H1 (cell line): ENCODE measurements at regions not wholly inside any gene's neighbourhood (a gene's known extent, or its start where the extent isn't known, plus 50 kb on each side); places are given as distances from the start of the nearest gene placed in this dataset.

Experiments
- CTCF ChIA-PET: fragments of 300-600 bp; sonication (Branson Sonifier 250); formaldehyde crosslinking; loops from one replicate; lab custom pipeline; 2021; ENCODE audit not compliant: partially characterized antibody; lab: Charles Lee
- POLR2A ChIA-PET: fragments of 300-600 bp; sonication (Branson Sonifier 250); formaldehyde crosslinking; loops from one replicate; lab custom pipeline; 2021; ENCODE audit warnings: inconsistent platforms; ENCODE audit not compliant: partially characterized antibody; lab: Charles Lee
- DNase-seq, 2 experiments: peaks; one replicate each; pipeline versions ENCODE4 v3.0.0 to v3.0.0-alpha.2; 2010 to 2022; ENCODE audit warnings: low spot score in 2 of 2, low read depth in 1 of 2, mixed read lengths in 1 of 2
- FAIRE-seq: peaks from 2 replicates; lab custom pipeline; 2011; peaks lifted over from hg19 to GRCh38; lab: Jason Lieb, UNC
- H2AFZ ChIP-seq: 2 replicates; pipeline ENCODE4 v1.8.1; 2012; ENCODE audit warnings: low read length, inconsistent platforms
- H2AK5ac ChIP-seq: 2 replicates; pipeline ENCODE4 v1.6.1; 2013; ENCODE audit warnings: low read depth, low read length
- H2BK120ac ChIP-seq: replicated peaks from 2 replicates; pipeline ENCODE3; 2013; ENCODE audit warnings: low read depth, low read length, inconsistent platforms
- H2BK12ac ChIP-seq: 2 replicates; pipeline ENCODE4 v1.6.1; 2013; ENCODE audit warnings: low read depth, low read length
- H2BK15ac ChIP-seq: 2 replicates; pipeline ENCODE4 v1.6.1; 2013; ENCODE audit warnings: low read length
- H2BK20ac ChIP-seq: 2 replicates; pipeline ENCODE4 v1.6.1; 2013; ENCODE audit warnings: low read length
- H2BK5ac ChIP-seq: 2 replicates; pipeline ENCODE4 v1.6.1; 2013; ENCODE audit warnings: low read depth, low read length
- H3K14ac ChIP-seq: 2 replicates; pipeline ENCODE4 v1.6.1; 2013; ENCODE audit warnings: inconsistent platforms; ENCODE audit not compliant: insufficient read length
- H3K18ac ChIP-seq: 2 replicates; pipeline ENCODE4 v1.6.1; 2013; ENCODE audit warnings: low read length; ENCODE audit errors: extremely low read depth
- H3K23ac ChIP-seq: 2 replicates; pipeline ENCODE4 v1.6.1; 2013; ENCODE audit warnings: inconsistent platforms; ENCODE audit not compliant: insufficient read length
- H3K23me2 ChIP-seq: 2 replicates; pipeline ENCODE4 v1.6.1; 2013; ENCODE audit warnings: low read depth, low read length
- H3K27ac ChIP-seq: 2 replicates; pipeline ENCODE4 v1.6.1; 2011; ENCODE audit warnings: low read depth, low read length, inconsistent platforms
- H3K27me3 ChIP-seq, 4 experiments: replicated peaks in 1 of 4; 1 replicate in 1 of 4; 2 replicates in 3 of 4; pipeline versions ENCODE4 v1.6.1 to v1.8.1; 2011 to 2013; ENCODE audit warnings: low read length in 3 of 4, mild to moderate bottlenecking in 3 of 4, inconsistent platforms in 2 of 4, mixed read lengths in 2 of 4, moderate library complexity in 1 of 4; ENCODE audit not compliant: control insufficient read depth in 3 of 4, insufficient read depth in 3 of 4; ENCODE audit errors: extremely low read depth in 1 of 4
- H3K36me3 ChIP-seq, 4 experiments: 2 replicates each; pipeline versions ENCODE4 v1.6.1 to v1.8.1; 2011 to 2013; ENCODE audit warnings: mild to moderate bottlenecking in 4 of 4, low read length in 3 of 4, moderate library complexity in 2 of 4, control low read depth in 1 of 4, inconsistent platforms in 1 of 4; ENCODE audit not compliant: insufficient read depth in 4 of 4, control insufficient read depth in 2 of 4
- H3K4ac ChIP-seq: replicated peaks from 2 replicates; pipeline ENCODE3; 2013; ENCODE audit warnings: low read length, low read depth, mixed read lengths, inconsistent platforms; ENCODE audit not compliant: insufficient read length
- H3K4me1 ChIP-seq, 4 experiments: replicated peaks in 1 of 4; 1 replicate in 1 of 4; 2 replicates in 3 of 4; pipeline versions ENCODE4 v1.6.1 to v1.8.1; 2011 to 2013; ENCODE audit warnings: low read length in 3 of 4, inconsistent platforms in 2 of 4, mixed read lengths in 1 of 4; ENCODE audit not compliant: insufficient read depth in 4 of 4, control insufficient read depth in 3 of 4
- H3K4me2 ChIP-seq, 2 experiments: 2 replicates each; pipeline versions ENCODE4 v1.6.1 to v1.8.1; 2011 to 2013; ENCODE audit warnings: low read depth in 2 of 2, low read length in 2 of 2, control low read depth in 1 of 2, inconsistent platforms in 1 of 2, mild to moderate bottlenecking in 1 of 2; ENCODE audit not compliant: insufficient read depth in 1 of 2
- H3K4me3 ChIP-seq, 4 experiments: fragments of 200-600, 300-600 bp in 1 of 4; sonication (generic), shearing (Covaris generic), sonication (Bioruptor Twin) in 1 of 4; 2 replicates each; pipeline versions ENCODE4 v1.5.1 to v1.8.1; 2011 to 2016; ENCODE audit warnings: low read length in 4 of 4, low read depth in 3 of 4, control low read depth in 2 of 4, inconsistent platforms in 2 of 4, mild to moderate bottlenecking in 2 of 4, mixed read lengths in 1 of 4, moderate library complexity in 1 of 4; ENCODE audit not compliant: insufficient read depth in 2 of 4; ENCODE audit errors: extremely low read depth in 1 of 4
- H3K56ac ChIP-seq: replicated peaks from 2 replicates; pipeline ENCODE3; 2013; ENCODE audit warnings: low read depth, mild to moderate bottlenecking, mixed read lengths, low read length, inconsistent platforms; ENCODE audit not compliant: insufficient read length
- H3K79me1 ChIP-seq: 2 replicates; pipeline ENCODE4 v1.6.1; 2013; ENCODE audit warnings: low read depth, low read length, control low read depth
- H3K79me2 ChIP-seq, 2 experiments: 2 replicates each; pipeline versions ENCODE4 v1.6.1 to v1.8.1; 2012 to 2013; ENCODE audit warnings: low read length in 2 of 2, mild to moderate bottlenecking in 2 of 2, inconsistent platforms in 1 of 2; ENCODE audit not compliant: insufficient read depth in 2 of 2, control insufficient read depth in 1 of 2
- H3K9ac ChIP-seq, 4 experiments: replicated peaks in 1 of 4; 1 replicate in 1 of 4; 2 replicates in 3 of 4; pipeline versions ENCODE4 v1.6.1 to v1.8.1; 2011 to 2013; ENCODE audit warnings: low read depth in 3 of 4, low read length in 3 of 4, control low read depth in 2 of 4, mild to moderate bottlenecking in 2 of 4, moderate library complexity in 2 of 4, inconsistent platforms in 1 of 4; ENCODE audit errors: extremely low read depth in 1 of 4
- H3K9me3 ChIP-seq, 2 experiments: 2 replicates each; pipeline versions ENCODE4 v1.6.1 to v1.8.1; 2012 to 2013; ENCODE audit warnings: mild to moderate bottlenecking in 2 of 2, moderate library complexity in 2 of 2, control low read depth in 1 of 2, inconsistent platforms in 1 of 2, low read depth in 1 of 2, low read length in 1 of 2, mixed read lengths in 1 of 2; ENCODE audit not compliant: insufficient read depth in 2 of 2
- H4K20me1 ChIP-seq, 2 experiments: replicated peaks in 1 of 2; 2 replicates each; pipeline versions ENCODE3 to v1.8.1; 2011 to 2013; ENCODE audit warnings: inconsistent platforms in 2 of 2, low read length in 2 of 2, mild to moderate bottlenecking in 1 of 2; ENCODE audit not compliant: insufficient read depth in 2 of 2, control insufficient read depth in 1 of 2
- H4K5ac ChIP-seq: 2 replicates; pipeline ENCODE4 v1.6.1; 2013; ENCODE audit warnings: low read length, low read depth, mixed read lengths, inconsistent platforms; ENCODE audit not compliant: insufficient read length
- H4K8ac ChIP-seq: 2 replicates; pipeline ENCODE4 v1.8.0; 2013; ENCODE audit warnings: mild to moderate bottlenecking, moderate library complexity, low read length, inconsistent platforms; ENCODE audit not compliant: insufficient read depth; ENCODE audit errors: extremely low read depth
- H4K91ac ChIP-seq: replicated peaks from 2 replicates; pipeline ENCODE3; 2013; ENCODE audit warnings: low read length, mixed read lengths, inconsistent platforms; ENCODE audit not compliant: insufficient read length
- ATF3 ChIP-seq: IDR thresholded peaks from 2 replicates; pipeline ENCODE4 v1.6.1; 2011; ENCODE audit warnings: low read depth, mild to moderate bottlenecking, low read length; ENCODE audit not compliant: insufficient read depth
- BRCA1 ChIP-seq: IDR thresholded peaks from 2 replicates; pipeline ENCODE4 v1.6.1; 2012; ENCODE audit warnings: low read depth, low read length, improper control_type of control experiment
- CHD2 ChIP-seq: IDR thresholded peaks from 2 replicates; pipeline ENCODE4 v1.6.1; 2012; ENCODE audit warnings: low read length, improper control_type of control experiment
- CTBP2 ChIP-seq: IDR thresholded peaks from 2 replicates; pipeline ENCODE4 v1.7.0; 2011; ENCODE audit warnings: borderline replicate concordance, mild to moderate bottlenecking, moderate library complexity, mixed read lengths, low read length; ENCODE audit not compliant: insufficient read depth, insufficient read length
- EP300 ChIP-seq, 2 experiments: IDR thresholded peaks; 1 replicate in 1 of 2; 2 replicates in 1 of 2; pipeline ENCODE4 v1.6.1; 2011 to 2012; ENCODE audit warnings: low read depth in 2 of 2, low read length in 2 of 2, mild to moderate bottlenecking in 2 of 2, borderline replicate concordance in 1 of 2, inconsistent platforms in 1 of 2, moderate library complexity in 1 of 2
- FOSL1 ChIP-seq: IDR thresholded peaks from 2 replicates; pipeline ENCODE4 v1.6.1; 2011; ENCODE audit warnings: mild to moderate bottlenecking, low read depth, low read length, moderate library complexity; ENCODE audit not compliant: insufficient read depth
- GABPA ChIP-seq: IDR thresholded peaks from 2 replicates; pipeline ENCODE4 v1.6.1; 2011; ENCODE audit warnings: mild to moderate bottlenecking, low read length, moderate library complexity, borderline replicate concordance; ENCODE audit not compliant: insufficient read depth
- KDM1A ChIP-seq: fragments of 200-600, 300-600 bp; sonication (generic); IDR thresholded peaks from 2 replicates; pipeline ENCODE4 v1.7.1; 2016; ENCODE audit warnings: mild to moderate bottlenecking, low read length, borderline replicate concordance
- KDM4A ChIP-seq: IDR thresholded peaks from one replicate; pipeline ENCODE4 v1.7.1; 2012; ENCODE audit warnings: low read depth, mild to moderate bottlenecking, moderate library complexity, low read length, inconsistent platforms; ENCODE audit not compliant: severe bottlenecking
- RFX5 ChIP-seq: IDR thresholded peaks from 2 replicates; pipeline ENCODE4 v1.6.1; 2011; ENCODE audit warnings: low read depth, low read length, improper control_type of control experiment, borderline replicate concordance
- SIX5 ChIP-seq: IDR thresholded peaks from 2 replicates; pipeline ENCODE4 v1.6.1; 2011; ENCODE audit warnings: mild to moderate bottlenecking, low read depth, low read length
- SP1 ChIP-seq: IDR thresholded peaks from 2 replicates; pipeline ENCODE4 v1.6.1; 2011; ENCODE audit warnings: low read depth, low read length
- SP4 ChIP-seq: IDR thresholded peaks from 2 replicates; pipeline ENCODE4 v1.6.1; 2012; ENCODE audit warnings: low read length, inconsistent platforms
- SUZ12 ChIP-seq: fragments of 200-600 bp; sonication (generic); IDR thresholded peaks from 2 replicates; pipeline ENCODE4 v1.6.1; 2012; ENCODE audit warnings: mild to moderate bottlenecking, inconsistent platforms, low read length, moderate library complexity, mixed read lengths
- WGBS, 2 experiments: shearing (Covaris generic) in 1 of 2; methylation state at CpG; one replicate each; pipeline versions ENCODE4 v1.1.6 to v1.1.7; 2013 to 2015; ENCODE audit warnings: low lambda C conversion rate in 2 of 2, mixed read lengths in 2 of 2, inconsistent platforms in 1 of 2, low coverage in 1 of 2, missing lambda C conversion rate in 1 of 2; ENCODE audit not compliant: insufficient replicate concordance in 2 of 2, insufficient coverage in 1 of 2, insufficient read length in 1 of 2; ENCODE audit errors: extremely low coverage in 1 of 2, missing lambda C conversion rate in 1 of 2; 5-methylcytosine and 5-hydroxymethylcytosine counted together
- TF ChIP-seq, protein P1 (sequence below): IDR thresholded peaks from 2 replicates; pipeline ENCODE4 v1.6.1; 2012; ENCODE audit warnings: inconsistent platforms

- Histone ChIP-seq H3K4ac (no peak overlapping the region), H3K14ac (no peak overlapping the region), H3K27me3 (no peaks in the 10 kb centered on the region), H4K5ac (no peak overlapping the region), H2BK20ac (no peak overlapping the region), H3K4me2 (no peak overlapping the region), H3K36me3 (no peaks in the 10 kb centered on the region; a peak in 1 of 8 replicates), H3K4me3 (no peak overlapping the region), H3K9me3 (peaks cover 16 to 18% of the 10 kb centered on the region in 2 experiments), H3K79me2 (no peaks in the 10 kb centered on the region), H4K20me1 (no peaks in the 10 kb centered on the region), H3K23me2 (no peaks in the 10 kb centered on the region; the same call in 1 of the 2 replicates), H3K56ac (no peak overlapping the region), H2BK120ac (no peak overlapping the region), H2BK12ac (no peak overlapping the region), H4K91ac (no peak overlapping the region), H3K23ac (no peak overlapping the region), H2BK5ac (no peak overlapping the region), H3K27ac (no peak overlapping the region), H3K18ac (no peak overlapping the region), H3K4me1 (no peaks in the 10 kb centered on the region), H4K8ac (no peak overlapping the region), H2BK15ac (no peak overlapping the region), H2AK5ac (no peak overlapping the region), H3K9ac (no peak overlapping the region), H2AFZ (no peak overlapping the region), H3K79me1 (no peaks in the 10 kb centered on the region)
- FAIRE-seq: no peak
- DNase-seq: no peak
- 99% methylated on average over 5 of the region's 5 CpGs; no CpG with 5 or more reads in 1 of the 2 experiments for WGBS, 2 experiments
- POLR2A ChIA-PET: no interaction called here
- CTCF ChIA-PET: no interaction called here
- TF ChIP-seq CTBP2 (no peak), CHD2 (no peak), GABPA (no peak), SP4 (no peak), SUZ12 (no peak), EP300 (IDR thresholded peaks at IDR 0.05; ENCODE audit: borderline replicate concordance in 1 of 2, low read depth in 2 of 2, low read length in 2 of 2) (no peak), SIX5 (no peak), SP1 (no peak), KDM4A (no peak), KDM1A (no peak), BRCA1 (no peak), ATF3 (no peak), RFX5 (no peak), FOSL1 (no peak)
- TF ChIP-seq, protein P1, sequence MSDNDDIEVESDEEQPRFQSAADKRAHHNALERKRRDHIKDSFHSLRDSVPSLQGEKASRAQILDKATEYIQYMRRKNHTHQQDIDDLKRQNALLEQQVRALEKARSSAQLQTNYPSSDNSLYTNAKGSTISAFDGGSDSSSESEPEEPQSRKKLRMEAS: no peak
Measured at GRCh38 chr14:66032800-66033199, 453.4 kb upstream of the CCDC196 start.
